ENCODE measurements at regions not wholly inside any gene's neighbourhood (a gene's known extent, or its start where the extent isn't known, plus 50 kb on each side); places are given as distances from the start of the nearest gene placed in this dataset.
"Not testable (repeated sequence)": the region's sequence is repeated elsewhere in the genome, so short reads cannot be mapped to it uniquely, and the experiment has no call there.

GRCh38 chr7:115558161-115558560 is 472.4 kb downstream of the TFEC start (continued):
- TF ChIP-seq, protein P1, sequence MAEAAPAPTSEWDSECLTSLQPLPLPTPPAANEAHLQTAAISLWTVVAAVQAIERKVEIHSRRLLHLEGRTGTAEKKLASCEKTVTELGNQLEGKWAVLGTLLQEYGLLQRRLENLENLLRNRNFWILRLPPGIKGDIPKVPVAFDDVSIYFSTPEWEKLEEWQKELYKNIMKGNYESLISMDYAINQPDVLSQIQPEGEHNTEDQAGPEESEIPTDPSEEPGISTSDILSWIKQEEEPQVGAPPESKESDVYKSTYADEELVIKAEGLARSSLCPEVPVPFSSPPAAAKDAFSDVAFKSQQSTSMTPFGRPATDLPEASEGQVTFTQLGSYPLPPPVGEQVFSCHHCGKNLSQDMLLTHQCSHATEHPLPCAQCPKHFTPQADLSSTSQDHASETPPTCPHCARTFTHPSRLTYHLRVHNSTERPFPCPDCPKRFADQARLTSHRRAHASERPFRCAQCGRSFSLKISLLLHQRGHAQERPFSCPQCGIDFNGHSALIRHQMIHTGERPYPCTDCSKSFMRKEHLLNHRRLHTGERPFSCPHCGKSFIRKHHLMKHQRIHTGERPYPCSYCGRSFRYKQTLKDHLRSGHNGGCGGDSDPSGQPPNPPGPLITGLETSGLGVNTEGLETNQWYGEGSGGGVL (tag by site-specific recombination; IDR thresholded peaks at IDR 0.05) = no peak
- TF ChIP-seq ZNF114 (tag by site-specific recombination; IDR thresholded peaks at IDR 0.05) (no peak), ZNF473 (tag by site-specific recombination; IDR thresholded peaks at IDR 0.05) (no peak), ZNF248 (tag by site-specific recombination; IDR thresholded peaks at IDR 0.05) (no peak)

DNA sequence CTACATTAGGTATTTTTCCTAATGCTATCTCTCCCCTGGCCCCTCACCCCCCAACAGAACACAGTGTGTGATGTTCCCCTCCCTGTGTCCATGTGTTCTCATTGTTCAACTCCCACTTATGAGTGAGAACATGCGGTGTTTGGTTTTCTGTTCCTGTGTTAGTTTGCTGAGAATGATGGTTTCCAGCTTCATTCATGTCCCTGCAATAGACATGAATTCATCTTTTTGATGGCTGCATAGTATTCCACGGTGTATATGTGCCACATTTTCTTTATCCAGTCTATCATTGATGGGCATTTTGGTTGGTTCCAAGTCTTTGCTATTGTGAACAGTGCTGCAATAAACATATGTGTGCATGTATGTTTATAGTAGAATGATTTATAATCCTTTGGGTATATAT is 473.3 kb downstream of the TFEC start:
- CTCF ChIA-PET = interaction anchor here (0.7 kb wide), 1 partner anchor 117 kb away, joined by 3 read pairs; no protein-coding TSS in a partner anchor
- TF ChIP-seq, protein P2, sequence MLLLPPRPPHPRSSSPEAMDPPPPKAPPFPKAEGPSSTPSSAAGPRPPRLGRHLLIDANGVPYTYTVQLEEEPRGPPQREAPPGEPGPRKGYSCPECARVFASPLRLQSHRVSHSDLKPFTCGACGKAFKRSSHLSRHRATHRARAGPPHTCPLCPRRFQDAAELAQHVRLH (tag by site-specific recombination; IDR thresholded peaks at IDR 0.05) = 0 out of 2 replicates have a peak, but pooled peaks have one; percentile 35
- TF ChIP-seq ZNF280D (tag by site-specific recombination; IDR thresholded peaks at IDR 0.05) (0 out of 2 replicates have a peak, but pooled peaks have one; percentile 59), ZNF146 (tag by site-specific recombination; IDR thresholded peaks at IDR 0.05) (peak; percentile 91)
- H3K36me3 ChIP-seq (ENCODE audit: control insufficient read depth in 2 of 2, insufficient read depth in 1 of 2, low read length in 2 of 2); H3K9me3 ChIP-seq (ENCODE audit: control insufficient read depth, insufficient read depth, low read depth, low read length); POLR2A ChIA-PET; H3K27ac ChIP-seq (ENCODE audit: extremely low read depth, low read depth, low read length); H3K4me1 ChIP-seq (ENCODE audit: control insufficient read depth, insufficient read depth, low read length); H3K4me3 ChIP-seq (ENCODE audit: low read depth, low read length): not testable (repeated sequence)

- H3K36me3 ChIP-seq (ENCODE audit: control insufficient read depth in 2 of 2, insufficient read depth in 1 of 2, low read length in 2 of 2) = no peaks in the 10 kb centered on the region
- H3K4me3 ChIP-seq (ENCODE audit: low read depth, low read length) = no peak overlapping the region
- H3K9me3 ChIP-seq (ENCODE audit: control insufficient read depth, insufficient read depth, low read depth, low read length) = no peaks in the 10 kb centered on the region
- no peak overlapping the region for H3K27ac ChIP-seq (ENCODE audit: extremely low read depth, low read depth, low read length)
- POLR2A ChIA-PET = no interaction called here
- TF ChIP-seq RBAK (tag by site-specific recombination; IDR thresholded peaks at IDR 0.05) (no peak), ZFP69B (tag by site-specific recombination; IDR thresholded peaks at IDR 0.05) (no peak), ZNF701 (tag by site-specific recombination; IDR thresholded peaks at IDR 0.05) (no peak), ZNF645 (tag by site-specific recombination; IDR thresholded peaks at IDR 0.05) (no peak), ZNF558 (tag by site-specific recombination; IDR thresholded peaks at IDR 0.05) (no peak), ZNF10 (tag by site-specific recombination; IDR thresholded peaks at IDR 0.05) (no peak), SETDB1 (IDR thresholded peaks at IDR 0.05; ENCODE audit: insufficient read length, low read length) (no peak), ZNF280C (tag by site-specific recombination; IDR thresholded peaks at IDR 0.05) (no peak), ZNF621 (tag by site-specific recombination; IDR thresholded peaks at IDR 0.05) (no peak)
- TF ChIP-seq, protein P3, sequence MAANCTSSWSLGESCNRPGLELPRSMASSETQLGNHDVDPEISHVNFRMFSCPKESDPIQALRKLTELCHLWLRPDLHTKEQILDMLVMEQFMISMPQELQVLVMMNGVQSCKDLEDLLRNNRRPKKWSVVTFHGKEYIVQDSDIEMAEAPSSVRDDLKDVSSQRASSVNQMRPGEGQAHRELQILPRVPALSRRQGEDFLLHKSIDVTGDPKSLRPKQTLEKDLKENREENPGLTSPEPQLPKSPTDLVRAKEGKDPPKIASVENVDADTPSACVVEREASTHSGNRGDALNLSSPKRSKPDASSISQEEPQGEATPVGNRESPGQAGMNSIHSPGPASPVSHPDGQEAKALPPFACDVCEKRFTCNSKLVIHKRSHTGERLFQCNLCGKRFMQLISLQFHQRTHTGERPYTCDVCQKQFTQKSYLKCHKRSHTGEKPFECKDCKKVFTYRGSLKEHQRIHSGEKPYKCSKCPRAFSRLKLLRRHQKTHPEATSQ (tag by site-specific recombination; IDR thresholded peaks at IDR 0.05) = no peak
- TF ChIP-seq, protein P4, sequence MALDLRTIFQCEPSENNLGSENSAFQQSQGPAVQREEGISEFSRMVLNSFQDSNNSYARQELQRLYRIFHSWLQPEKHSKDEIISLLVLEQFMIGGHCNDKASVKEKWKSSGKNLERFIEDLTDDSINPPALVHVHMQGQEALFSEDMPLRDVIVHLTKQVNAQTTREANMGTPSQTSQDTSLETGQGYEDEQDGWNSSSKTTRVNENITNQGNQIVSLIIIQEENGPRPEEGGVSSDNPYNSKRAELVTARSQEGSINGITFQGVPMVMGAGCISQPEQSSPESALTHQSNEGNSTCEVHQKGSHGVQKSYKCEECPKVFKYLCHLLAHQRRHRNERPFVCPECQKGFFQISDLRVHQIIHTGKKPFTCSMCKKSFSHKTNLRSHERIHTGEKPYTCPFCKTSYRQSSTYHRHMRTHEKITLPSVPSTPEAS (tag by site-specific recombination; IDR thresholded peaks at IDR 0.05) = no peak
- TF ChIP-seq, protein P5, sequence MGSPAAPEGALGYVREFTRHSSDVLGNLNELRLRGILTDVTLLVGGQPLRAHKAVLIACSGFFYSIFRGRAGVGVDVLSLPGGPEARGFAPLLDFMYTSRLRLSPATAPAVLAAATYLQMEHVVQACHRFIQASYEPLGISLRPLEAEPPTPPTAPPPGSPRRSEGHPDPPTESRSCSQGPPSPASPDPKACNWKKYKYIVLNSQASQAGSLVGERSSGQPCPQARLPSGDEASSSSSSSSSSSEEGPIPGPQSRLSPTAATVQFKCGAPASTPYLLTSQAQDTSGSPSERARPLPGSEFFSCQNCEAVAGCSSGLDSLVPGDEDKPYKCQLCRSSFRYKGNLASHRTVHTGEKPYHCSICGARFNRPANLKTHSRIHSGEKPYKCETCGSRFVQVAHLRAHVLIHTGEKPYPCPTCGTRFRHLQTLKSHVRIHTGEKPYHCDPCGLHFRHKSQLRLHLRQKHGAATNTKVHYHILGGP (tag by site-specific recombination; IDR thresholded peaks at IDR 0.05) = no peak
- CTCF ChIA-PET = no interaction called here
- no peaks in the 10 kb centered on the region for H3K4me1 ChIP-seq (ENCODE audit: control insufficient read depth, insufficient read depth, low read length)
These were observed 477.8 kb downstream of the TFEC start for GRCh38 chr7:115552766-115553165.
